Activated CD8-positive, alpha-beta memory T cell treated with anti-CD3 and anti-CD28 coated beads for 36 hours (primary cell): ENCODE measurements at regions not wholly inside any gene's neighbourhood (a gene's known extent, or its start where the extent isn't known, plus 50 kb on each side); places are given as distances from the start of the nearest gene placed in this dataset.
"Not testable (repeated sequence)": the region's sequence is repeated elsewhere in the genome, so short reads cannot be mapped to it uniquely, and the experiment has no call there.

Source experiments
- CTCF ChIA-PET: fragments of 350-600 bp; sonication (Branson Sonifier 250); formaldehyde crosslinking; loops from one replicate; lab custom pipeline; 2021; ENCODE audit warnings: antibody characterized with exemption; lab: Charles Lee
- POLR2A ChIA-PET: fragments of 350-600 bp; sonication (Branson Sonifier 250); formaldehyde crosslinking; loops from one replicate; lab custom pipeline; 2021; ENCODE audit warnings: antibody characterized with exemption; lab: Charles Lee

DNA sequence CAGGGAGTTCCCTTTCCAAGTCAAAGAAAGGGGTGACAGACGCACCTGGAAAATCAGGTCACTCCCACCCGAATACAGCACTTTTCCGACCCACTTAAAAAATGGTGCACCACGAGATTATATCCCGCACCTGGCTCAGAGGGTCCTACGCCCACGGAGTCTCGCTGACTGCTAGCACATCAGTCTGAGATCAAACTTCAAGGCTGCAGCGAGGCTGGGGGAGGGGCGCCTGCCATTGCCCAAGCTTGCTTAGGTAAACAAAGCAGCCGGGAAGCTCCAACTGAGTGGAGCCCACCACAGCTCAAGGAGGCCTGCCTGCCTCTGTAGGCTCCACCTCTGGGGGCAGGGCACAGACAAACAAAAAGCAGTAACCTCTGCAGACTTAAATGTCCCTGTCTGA, 277.8 kb upstream of the ARHGAP42 start:
- POLR2A ChIA-PET = not testable (repeated sequence)

DNA sequence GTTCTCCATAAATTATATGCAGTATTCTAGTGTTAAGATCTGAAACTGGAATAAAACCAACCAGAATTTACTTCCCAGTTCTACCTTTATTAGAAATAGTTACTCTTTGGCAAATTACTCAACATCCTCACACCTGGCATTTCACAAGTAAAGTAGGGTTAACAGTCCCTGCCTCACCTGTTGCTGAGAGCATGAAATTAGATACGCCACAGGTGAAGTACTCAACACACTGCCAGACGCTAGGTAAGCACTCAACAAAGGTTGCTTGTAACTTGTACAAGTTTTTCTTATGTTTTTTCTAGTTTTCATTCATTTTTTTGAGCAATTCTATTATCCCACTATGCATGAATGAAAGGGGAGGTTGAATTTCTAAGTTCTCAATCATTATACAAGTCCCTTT, 267.6 kb upstream of the ARHGAP42 start:
- ChIA-PET CTCF (no interaction called here), POLR2A (no interaction called here)

More for the DNA sequence above, 277.8 kb upstream of the ARHGAP42 start:
- CTCF ChIA-PET = not testable (repeated sequence)

DNA sequence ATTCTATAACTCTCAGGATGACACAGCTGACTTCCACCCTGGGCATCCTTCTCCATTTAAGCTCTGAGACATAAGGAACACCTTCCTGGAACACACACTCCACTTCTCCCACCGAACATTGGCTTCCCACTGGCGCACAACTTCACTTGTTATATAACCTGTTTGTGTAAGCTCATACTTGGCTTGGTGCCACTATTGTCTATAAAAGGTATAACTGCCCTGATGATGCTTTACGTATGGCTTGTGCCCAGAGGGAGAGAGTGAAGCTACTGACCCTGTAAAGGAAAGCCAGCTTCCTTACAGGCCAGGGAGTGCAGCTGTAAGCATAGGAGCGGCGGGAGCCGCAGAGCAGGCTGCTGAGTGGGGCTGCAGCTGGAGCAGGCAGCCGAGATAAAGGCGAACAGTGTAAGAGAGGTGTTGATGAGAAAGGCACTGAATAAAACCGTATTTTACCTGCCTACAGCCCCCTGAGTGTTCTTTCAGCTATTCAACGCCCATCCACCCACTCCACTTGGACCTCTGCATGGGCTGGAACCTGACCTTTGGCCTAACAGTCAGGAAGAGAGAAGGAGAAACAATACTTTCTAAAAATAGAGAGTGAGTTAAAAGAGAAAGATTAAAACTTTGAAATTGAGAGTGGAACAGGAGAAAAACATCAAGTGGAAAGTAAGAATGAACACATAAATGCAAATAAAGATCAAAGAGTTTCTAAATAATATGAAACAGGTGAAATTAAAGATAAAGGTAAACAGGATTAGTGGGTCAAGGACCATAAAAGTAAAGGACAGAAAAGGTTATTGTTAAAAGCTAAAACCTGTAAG, 252.1 kb upstream of the ARHGAP42 start:
- POLR2A ChIA-PET = no interaction called here
- CTCF ChIA-PET = no interaction called here

DNA sequence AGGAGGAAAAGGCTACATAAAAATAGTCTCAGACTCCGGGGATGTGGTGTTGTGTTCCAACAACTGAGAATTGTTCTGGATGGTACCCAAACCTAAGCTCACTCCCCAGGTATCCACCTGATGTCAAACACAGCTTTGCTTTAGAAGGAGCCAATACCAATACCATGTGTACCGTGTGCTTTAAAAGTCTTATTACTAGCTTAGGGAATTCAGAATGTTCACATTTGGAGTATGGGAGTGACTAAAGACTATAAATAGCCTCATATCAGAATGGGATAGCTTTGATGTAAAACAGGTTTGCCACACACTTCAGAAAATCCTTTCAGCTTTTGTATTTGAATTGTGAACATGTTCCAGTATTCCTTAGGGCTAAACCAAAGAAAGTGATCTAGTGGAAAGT, 248.7 kb upstream of the ARHGAP42 start:
- POLR2A ChIA-PET = no interaction called here
- CTCF ChIA-PET = no interaction called here

DNA sequence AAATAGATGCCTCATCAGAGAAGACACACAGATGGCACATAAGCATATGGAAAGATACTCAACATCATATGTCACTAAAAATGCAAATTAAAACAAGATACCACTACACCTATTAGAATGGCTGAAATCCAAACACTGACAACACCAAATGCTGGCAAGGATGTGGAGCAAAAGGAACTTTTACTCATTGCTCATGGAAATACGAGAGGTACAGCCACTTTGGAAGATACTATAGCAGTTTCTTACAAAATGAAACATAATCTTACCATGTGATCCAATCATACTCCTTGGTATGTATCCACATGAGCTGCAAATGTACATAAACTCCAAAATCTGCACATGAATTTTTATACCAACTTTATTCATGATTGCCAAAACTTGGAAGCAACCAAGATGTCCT, 246.0 kb upstream of the ARHGAP42 start:
- ChIA-PET POLR2A (no interaction called here), CTCF (no interaction called here)

DNA sequence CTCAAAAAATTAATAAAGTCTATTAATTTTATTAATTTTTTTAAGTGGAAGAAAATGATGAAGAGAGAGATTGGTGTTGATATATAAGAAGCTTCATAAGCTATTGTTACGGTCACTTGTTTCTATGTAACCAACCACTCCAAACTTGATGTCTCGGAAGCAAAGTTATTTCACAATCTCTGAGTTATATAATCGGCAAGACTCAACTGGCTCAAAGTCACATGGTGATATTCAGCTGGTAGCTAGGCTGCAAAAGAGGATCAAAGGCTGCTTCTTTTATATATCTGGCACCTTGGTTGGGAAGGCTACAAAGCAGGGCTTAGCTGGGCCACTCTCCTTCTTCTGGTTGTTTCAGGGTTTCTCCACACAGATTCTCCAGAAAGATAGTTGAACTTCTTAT, 245.1 kb upstream of the ARHGAP42 start:
- ChIA-PET CTCF (no interaction called here), POLR2A (no interaction called here)

DNA sequence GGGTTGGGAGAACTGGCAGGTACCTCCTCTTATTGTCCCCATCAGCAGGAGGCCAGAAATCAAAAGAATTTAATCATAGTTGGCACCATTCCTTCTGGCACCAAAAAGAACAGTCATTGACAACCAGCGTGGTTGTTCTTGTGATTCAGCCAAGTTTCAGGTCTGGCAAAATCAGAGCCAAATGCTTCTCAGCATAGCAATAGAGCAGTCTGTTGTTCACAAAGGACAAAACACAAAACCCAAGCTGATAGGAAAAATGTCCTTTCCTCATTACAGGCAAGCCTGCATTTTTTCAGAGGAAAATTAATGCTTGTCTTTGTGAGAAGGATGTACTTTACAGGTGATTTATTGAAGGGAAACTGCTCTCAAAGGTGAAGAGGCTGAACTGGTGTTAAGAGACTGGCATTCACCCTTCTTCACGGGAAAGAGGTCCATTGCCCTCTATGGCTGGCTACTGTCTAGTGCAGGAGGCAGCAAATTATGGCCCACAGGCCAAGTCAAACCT, 241.8 kb upstream of the ARHGAP42 start:
- CTCF ChIA-PET = no interaction called here
- POLR2A ChIA-PET = no interaction called here

DNA sequence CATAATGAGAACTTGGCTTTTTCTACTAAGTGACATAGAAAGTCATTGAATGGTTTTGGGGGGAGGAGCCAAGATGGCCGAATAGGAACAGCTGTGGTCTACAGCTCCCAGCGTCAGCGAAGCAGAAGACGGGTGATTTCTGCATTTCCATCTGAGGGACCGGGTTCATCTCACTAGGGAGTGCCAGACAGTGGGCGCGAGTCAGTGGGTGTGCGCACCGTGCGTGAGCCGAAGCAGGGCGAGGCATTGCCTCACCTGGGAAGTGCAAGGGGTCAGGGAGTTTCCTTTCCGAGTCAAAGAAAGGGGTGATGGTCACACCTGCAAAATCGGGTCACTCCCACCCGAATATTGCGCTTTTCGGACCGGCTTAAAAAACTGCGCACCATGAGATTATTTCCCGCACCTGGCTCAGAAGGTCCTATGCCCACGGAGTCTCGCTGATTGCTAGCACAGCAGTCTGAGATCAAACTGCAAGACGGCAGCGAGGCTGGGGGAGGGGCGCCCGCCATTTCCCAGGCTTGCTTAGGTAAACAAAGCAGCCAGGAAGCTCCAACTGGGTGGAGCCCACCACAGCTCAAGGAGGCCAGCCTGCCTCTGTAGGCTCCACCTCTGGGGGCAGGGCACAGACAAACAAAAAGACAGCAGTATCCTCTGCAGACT, 235.2 kb upstream of the ARHGAP42 start:
- POLR2A ChIA-PET, CTCF ChIA-PET: not testable (repeated sequence)

DNA sequence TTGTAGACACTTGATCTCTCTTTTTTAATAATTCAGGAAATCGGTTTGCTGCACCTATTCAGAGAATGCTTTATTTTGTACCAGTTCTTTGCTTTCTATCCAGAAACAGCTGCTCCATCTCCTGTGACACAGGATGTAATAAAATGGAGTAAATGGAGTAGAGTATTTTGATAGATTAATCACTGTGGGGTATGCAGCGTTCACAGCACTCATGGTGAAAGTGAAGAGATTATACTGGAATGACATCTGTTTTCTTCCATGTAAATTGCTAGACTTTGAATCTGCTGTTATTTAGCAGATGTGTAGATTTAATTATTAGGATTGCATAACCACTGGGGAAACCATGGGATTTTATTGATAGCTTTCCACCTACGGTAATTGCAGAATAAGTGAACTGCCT, 227.3 kb upstream of the ARHGAP42 start:
- ChIA-PET POLR2A (no interaction called here), CTCF (no interaction called here)

DNA sequence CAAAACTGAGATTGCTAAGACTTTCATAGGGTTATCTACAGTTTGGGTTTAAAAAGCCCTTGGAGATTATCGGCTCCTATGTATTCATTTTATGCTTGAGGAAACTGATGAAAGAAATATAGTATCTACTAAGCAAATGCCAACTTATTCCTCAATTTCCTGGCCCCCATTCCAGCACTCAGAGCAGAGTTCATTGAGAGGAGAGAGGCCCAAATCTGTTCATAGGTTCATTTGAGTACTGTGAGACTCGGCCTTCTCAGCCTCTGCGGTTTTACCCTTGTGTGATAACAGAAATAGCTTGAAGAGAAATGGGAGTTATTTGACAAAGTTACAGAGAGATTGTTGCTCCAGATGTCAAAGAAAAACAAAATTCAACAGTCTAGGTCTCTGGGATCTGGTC, 226.7 kb upstream of the ARHGAP42 start:
- CTCF ChIA-PET = no interaction called here

DNA sequence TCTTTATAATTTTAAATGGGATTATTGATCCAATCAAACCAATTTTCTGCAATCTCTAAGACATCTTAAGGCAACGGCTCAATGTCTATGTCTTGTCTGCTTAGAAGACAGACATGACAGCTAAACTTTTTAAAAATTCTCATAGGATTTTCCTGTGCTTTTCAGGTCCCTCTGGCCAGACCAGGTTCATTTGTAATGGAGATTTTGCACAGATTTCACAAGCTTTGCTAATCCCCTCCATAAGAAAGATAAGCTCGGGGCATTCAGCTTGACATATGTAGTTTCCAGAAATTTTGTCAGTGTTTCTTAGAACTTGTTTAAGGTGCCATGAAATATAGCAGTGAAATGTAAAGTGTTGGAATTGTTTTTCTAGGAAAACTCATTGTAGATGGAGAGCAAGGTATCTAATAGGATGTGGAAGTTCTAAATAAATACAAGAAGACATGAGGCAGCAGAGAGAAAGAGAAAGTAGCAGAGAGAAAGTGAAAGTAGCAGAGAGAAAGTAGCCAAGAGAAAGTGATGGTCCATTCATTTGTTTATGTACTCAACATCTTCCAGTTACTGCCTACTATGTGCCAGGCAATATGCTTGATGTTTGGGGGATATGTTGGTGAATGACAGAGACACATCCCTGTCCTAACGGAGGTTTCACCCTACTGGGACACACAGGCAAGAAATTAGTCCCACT, 219.1 kb upstream of the ARHGAP42 start:
- ChIA-PET CTCF (no interaction called here), POLR2A (no interaction called here)

More for the DNA sequence above, 226.7 kb upstream of the ARHGAP42 start:
- POLR2A ChIA-PET = no interaction called here

DNA sequence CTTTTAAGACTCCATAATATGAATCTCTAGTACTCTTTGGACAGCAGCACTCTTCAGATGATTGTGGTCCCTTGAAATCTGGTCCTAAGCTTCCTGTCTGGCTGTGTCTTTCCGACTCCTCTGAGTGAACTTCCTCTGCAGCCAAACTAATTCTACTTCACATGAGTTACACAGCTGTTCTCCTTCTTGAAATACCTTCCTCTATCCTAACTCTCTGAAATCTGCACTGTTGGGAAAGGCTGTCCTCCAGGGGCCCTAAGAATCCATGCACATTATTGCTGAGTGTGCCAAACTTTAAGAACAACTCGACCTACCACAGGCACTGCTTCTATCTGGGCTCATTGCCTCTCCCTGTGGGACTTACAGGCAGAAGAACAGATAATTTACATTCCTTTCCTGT, 217.3 kb upstream of the ARHGAP42 start:
- ChIA-PET POLR2A (no interaction called here), CTCF (no interaction called here)

DNA sequence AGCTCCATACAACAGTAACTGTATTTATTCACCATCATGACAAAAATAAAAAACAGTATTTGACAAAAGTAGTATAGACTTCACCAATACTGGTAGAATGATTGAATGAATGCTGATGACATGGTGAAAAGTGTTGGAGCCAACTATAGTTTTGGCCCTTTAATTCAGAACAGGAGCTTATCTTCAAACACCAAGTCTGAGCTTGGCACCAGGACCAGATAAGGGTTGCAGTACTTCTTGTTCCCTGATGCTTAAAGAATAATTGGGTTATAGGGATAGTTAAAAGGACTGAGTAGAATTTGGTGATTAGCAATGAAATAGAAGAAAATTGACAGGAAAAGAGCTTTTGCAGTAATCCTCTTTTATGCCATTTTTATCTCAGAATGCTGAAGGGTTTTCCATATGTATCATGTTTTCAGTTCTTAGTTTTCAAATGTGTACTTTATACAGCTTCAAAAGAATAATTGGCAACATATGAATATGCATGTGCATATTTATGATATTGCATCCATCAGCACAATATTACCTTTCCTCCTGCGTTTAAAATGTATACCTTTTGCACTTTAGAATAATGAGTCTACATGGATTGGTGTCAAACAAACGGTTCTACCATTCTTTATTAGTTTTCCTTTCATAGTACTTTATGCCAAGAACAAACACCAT, 214.2 kb upstream of the ARHGAP42 start:
- CTCF ChIA-PET = no interaction called here
- POLR2A ChIA-PET = no interaction called here

DNA sequence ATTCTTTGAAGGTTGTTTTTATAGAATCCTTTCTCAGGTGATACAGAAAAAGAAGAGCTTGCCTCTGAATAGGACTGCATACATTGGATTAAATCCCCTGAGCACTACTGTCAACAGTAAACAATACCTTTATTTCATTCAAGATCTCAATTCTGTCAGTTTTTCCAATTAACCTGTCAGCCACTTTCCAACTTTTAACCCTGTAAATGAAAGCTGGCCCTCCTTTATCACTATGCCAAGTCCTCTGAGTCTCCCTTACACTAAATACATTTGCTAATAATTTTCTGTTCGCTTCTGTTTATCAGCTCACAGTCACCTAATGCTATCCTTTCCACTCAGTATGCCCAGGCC, 213.7 kb upstream of the ARHGAP42 start:
- CTCF ChIA-PET = no interaction called here
- POLR2A ChIA-PET = no interaction called here

DNA sequence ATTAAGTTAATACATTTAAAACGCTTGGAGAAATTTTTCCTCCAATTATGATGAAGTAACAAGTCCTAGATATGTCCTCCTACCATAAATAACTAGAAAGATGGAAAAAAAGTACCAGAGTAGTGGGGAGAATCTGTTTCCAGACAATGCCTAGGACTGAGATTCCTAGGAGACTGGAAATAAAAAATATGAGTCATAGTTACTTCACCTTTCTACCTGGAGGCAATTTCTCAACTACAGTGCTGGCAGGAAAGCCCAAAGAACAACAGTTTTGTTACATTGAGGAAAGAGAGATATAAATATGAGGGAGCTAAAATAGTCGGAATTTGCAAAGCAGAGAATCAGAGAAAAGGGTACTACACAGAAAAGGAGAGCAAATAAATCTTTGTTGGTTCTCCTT, 202.1 kb upstream of the ARHGAP42 start:
- ChIA-PET POLR2A (no interaction called here), CTCF (no interaction called here)

DNA sequence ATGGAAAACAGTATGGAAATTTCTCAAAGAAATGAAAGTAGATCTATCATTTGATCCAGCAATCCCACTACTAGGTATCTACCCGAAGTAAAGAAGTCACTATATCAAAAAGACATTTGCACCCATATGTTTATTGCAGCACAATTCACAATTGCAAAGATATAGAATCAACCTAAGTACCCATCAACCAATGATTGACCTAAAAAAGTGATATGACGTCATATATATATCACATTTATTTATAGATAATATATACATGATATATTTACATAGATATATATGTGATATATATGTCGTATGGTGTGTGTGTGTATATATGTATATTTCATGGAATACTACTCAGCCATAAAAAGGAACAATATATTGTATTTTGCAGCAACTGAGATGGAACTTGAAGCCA, 188.3 kb upstream of the ARHGAP42 start:
- ChIA-PET POLR2A (no interaction called here), CTCF (no interaction called here)

DNA sequence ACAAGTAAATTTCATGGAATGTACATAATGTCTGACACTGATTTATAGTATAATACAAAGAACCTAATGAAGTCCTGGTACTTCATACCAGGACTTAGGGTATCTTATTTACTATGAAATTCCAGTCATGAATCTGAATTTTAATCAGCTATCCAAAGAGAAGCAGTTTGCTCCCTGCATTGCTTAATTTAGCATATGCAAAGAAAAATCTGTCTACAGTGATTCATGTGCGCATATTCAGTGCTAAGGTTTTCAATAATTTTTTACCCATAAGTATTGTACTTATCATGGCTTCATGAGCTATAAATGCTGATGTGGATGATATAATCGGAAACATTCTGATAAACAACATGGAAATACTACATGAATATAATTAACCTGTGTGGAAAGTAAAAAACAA, 185.6 kb upstream of the ARHGAP42 start:
- CTCF ChIA-PET = no interaction called here
- POLR2A ChIA-PET = no interaction called here

DNA sequence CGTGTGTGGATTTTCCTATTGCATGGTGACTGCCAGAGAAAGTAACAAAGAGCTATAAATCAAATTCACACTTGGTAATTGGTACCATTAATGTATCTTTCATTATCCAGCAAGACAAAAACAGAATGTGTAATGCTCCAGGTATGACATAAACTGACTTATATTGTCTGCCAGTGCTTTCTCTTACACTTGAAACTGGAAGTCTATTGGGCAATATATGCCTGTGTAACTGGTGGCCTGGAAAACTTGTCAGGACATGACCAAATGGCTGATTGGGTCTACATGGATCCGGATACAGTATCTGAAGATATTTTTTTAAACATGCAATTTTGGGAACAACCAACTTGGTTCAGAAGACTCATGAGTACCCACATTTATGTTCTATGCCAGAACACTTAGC, 174.6 kb upstream of the ARHGAP42 start:
- ChIA-PET CTCF (no interaction called here), POLR2A (no interaction called here)

DNA sequence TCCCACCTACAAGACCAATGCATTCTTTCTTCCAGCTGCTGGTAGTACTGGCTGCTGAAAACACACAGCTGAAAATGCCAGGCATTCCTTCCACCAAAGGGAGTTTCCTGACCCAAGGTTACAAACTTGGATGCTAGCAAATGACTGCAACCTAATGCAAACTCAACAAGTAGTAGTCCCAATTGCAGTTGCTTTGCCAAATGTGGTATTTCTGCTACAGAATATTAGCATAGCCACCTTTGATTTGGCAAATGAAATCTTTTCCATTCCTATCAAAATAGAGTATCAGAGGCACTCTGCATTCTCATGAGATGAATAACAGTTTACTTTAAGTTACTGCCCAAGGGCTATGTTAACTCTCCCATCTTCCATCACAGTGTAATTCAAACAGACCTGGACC, 172.0 kb upstream of the ARHGAP42 start:
- ChIA-PET POLR2A (no interaction called here), CTCF (no interaction called here)

DNA sequence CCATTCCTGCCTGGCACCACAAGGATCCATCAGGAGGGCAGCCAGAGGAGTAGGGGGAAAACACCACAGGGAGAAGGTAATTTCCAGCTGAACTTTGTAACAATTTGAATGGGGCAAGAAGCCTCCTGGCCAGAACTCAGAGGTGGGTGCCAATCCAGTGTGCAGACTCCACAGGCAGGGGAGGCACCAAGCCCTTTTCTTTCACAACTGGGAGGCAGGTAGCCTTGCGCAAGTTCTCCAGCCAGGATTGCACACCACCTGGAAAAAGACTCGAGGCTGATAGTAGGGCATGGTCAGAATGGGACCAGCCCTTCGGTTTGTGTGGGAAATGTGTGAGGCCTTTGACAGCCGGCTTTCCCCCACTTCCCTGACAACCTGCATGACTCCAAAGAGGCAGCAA, 161.9 kb upstream of the ARHGAP42 start:
- ChIA-PET CTCF (no interaction called here), POLR2A (no interaction called here)
